ENCODE measurements at regions not wholly inside any gene's neighbourhood (a gene's known extent, or its start where the extent isn't known, plus 50 kb on each side); places are given as distances from the start of the nearest gene placed in this dataset.

DNA sequence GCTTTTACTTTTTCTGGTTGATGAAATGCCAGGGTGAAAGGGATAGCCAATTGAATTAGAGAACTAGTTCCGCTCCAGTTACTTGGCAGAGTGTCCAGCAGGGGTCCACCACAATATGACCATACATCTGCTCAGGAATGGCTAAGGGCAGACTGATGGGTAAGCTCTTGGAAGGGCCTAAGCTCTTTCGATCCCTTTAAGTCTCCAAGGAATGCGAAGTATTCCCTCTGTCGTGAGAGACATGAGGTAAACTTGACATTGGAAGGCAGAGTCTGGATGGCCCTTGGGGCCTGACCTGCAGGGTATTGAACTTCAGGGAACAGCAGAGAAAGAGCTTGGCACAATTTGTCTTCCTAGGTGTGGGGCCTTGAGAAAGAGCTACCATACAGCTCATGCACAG lies 805.8 kb downstream of the PLOD2 start:
- no peaks in the 10 kb centered on the region for H3K4me1 Mint-ChIP-seq
- ATAC-seq (peak; percentile 19), DNase-seq (ENCODE audit: low spot score in 2 of 2) (no peak)
- no peak overlapping the region for H3K27ac Mint-ChIP-seq
- no peak overlapping the region for H3K4me3 Mint-ChIP-seq
- no peaks in the 10 kb centered on the region for H3K36me3 Mint-ChIP-seq
- H3K9me3 Mint-ChIP-seq, result peaks cover 20% of the 10 kb centered on the region

DNA sequence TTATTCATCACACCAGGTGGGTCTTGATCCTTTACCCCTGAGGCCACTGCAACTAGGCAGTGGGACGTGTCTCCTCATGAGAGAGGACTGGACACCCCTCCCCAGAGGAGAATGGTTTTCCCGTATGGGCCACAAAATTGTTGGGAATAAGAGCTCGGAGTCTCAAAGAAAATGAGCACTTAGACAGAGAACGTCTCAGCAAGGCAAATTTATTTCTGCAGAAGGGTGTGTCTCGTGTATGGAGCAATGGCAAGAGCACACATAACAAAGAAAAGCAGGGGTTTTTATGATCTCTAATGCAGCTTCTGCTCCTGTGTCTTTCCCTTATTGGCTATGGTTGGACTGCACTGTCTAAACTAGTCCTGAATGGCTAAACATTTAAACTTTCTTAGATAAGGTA lies 803.5 kb downstream of the PLOD2 start:
- H3K27ac Mint-ChIP-seq, result no peak overlapping the region
- ATAC-seq, result no peak
- H3K4me1 Mint-ChIP-seq, result no peaks in the 10 kb centered on the region
- no peak overlapping the region for H3K4me3 Mint-ChIP-seq
- no peak for DNase-seq (ENCODE audit: low spot score in 2 of 2)
- H3K36me3 Mint-ChIP-seq, result no peaks in the 10 kb centered on the region
- peaks cover 22% of the 10 kb centered on the region for H3K9me3 Mint-ChIP-seq

DNA sequence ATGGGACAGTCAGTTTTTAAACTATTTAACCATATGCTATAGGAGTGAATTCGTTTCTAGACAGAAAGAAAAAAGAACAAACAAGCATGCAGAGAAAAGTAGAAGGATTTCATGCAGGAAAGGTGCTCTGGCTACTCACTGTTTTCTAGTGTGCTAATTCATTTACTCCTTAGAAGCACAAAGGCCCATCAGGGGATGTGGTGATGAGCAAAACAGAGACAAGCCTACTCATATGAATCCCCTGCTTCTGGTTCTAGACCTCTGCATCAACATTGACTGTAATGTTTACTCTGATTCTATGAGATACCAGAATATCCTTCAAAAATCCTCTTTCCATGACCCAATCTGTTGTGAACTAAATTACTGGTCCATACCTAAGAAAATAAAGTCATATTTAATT lies 801.9 kb downstream of the PLOD2 start:
- Mint-ChIP-seq H3K36me3 (no peaks in the 10 kb centered on the region), H3K9me3 (peaks cover 20% of the 10 kb centered on the region), H3K4me1 (no peaks in the 10 kb centered on the region), H3K4me3 (no peak overlapping the region), H3K27ac (no peak overlapping the region)
- DNase-seq (ENCODE audit: low spot score in 2 of 2) (no peak), ATAC-seq (no peak)

DNA sequence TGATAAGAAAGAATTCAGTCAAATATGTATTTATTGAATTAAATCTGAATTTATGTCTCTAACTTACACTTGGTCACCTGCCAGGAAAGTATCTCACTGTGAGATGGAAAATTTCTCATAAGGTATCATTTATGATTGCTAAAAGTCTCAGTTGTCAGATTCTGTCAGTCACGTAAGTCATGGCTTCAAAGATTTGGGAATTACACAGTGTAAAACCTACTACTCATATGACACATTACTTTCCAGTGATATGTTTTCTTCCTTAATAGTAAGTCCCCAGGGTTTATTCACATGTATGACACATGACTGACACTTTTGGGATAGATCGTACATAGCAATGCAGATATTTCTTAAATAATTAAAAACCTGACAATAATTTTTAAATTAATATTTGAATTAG lies 792.2 kb downstream of the PLOD2 start:
- Mint-ChIP-seq H3K9me3 (peaks cover 12% of the 10 kb centered on the region), H3K36me3 (no peaks in the 10 kb centered on the region), H3K4me3 (no peak overlapping the region), H3K4me1 (no peaks in the 10 kb centered on the region), H3K27ac (no peak overlapping the region)
- no peak for ATAC-seq
- DNase-seq (ENCODE audit: low spot score in 2 of 2), result no peak

DNA sequence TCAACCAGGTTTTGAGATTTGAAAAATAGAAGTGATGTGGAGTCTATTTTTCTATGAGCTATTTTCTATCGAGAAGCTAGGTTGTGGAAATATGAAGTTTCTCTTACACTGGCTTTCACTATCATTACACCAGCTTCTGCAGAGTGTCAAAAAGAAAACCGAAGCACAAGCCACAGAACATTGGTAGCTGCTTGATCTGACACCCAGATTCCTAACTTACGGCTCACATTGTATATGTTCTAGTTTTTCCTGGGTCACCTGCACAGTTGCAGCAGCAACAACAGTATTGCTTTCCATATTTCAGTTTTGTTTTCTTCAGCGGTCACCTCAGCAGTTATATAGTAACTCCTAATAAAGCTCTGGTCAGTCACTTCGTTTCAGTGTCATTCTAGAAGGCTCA lies 790.1 kb downstream of the PLOD2 start:
- H3K27ac Mint-ChIP-seq, result no peak overlapping the region

DNA sequence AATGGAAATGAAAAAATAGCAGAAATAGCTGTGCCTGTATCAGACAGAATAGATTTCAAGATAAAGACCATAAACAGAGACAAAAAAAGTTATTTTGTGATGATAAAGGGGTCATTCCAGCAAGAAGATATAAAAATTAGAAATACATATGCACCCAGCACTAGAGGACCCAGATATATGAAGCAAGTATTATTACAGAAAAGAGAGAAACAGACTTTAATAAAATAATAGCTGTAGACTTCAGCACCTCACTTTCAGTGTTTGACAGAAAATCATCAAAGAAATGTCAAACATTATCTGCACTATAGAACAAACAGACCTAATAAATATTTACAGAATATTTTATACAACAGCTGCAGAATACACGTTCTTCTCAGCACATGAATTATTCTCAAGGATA lies 783.7 kb downstream of the PLOD2 start:
- Mint-ChIP-seq H3K36me3 (no peaks in the 10 kb centered on the region), H3K4me1 (no peaks in the 10 kb centered on the region), H3K27ac (no peak overlapping the region), H3K9me3 (peaks cover 18% of the 10 kb centered on the region), H3K4me3 (no peak overlapping the region)
- ATAC-seq (no peak), DNase-seq (ENCODE audit: low spot score in 2 of 2) (no peak)

More for the DNA sequence above, 790.1 kb downstream of the PLOD2 start:
- H3K9me3 Mint-ChIP-seq, result peaks cover 8% of the 10 kb centered on the region
- H3K4me3 Mint-ChIP-seq, result no peak overlapping the region
- no peaks in the 10 kb centered on the region for H3K4me1 Mint-ChIP-seq
- ATAC-seq (no peak), DNase-seq (ENCODE audit: low spot score in 2 of 2) (no peak)
- no peaks in the 10 kb centered on the region for H3K36me3 Mint-ChIP-seq

DNA sequence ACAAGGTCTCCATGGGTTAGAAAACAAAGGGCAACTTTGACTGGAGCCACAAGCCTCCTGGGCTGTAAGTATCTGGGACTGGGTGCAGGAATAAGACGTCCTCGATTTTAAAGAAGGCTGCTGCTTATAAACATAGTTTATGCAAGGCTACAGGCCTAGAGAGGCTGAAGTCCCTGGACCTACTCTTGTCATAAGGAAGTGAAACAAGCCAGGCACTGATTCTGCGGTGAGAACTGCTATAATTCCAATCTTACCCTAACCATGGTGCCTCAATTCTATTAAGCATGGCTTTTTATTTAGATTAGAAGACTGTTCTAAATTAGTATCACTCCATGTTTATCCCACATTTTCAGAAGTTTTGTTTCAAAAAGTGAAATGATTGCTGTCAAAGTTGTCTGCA lies 777.6 kb downstream of the PLOD2 start:
- Mint-ChIP-seq H3K4me1 (no peaks in the 10 kb centered on the region), H3K27ac (no peak overlapping the region), H3K36me3 (no peaks in the 10 kb centered on the region), H3K9me3 (peaks cover 5% of the 10 kb centered on the region), H3K4me3 (no peak overlapping the region)
- DNase-seq (ENCODE audit: low spot score in 2 of 2), result no peak
- no peak for ATAC-seq

DNA sequence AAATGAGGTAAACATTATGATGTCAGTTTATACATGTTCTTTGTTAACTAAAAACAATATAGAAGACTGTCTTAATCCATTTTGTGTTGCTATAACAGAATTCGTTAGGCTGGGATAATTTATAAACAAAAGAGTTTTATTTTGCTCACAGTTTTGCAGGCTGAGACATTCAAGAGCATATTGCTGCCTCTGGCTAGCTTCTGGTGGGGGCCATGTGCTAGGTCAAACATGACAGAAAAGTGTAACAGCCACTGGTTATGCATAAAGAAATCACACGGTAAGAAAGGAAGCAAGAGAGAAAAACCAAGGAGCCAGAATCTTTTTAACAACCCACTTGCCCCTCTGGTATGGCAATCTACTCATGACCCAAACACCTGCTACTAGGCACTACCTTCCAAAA lies 776.7 kb downstream of the PLOD2 start:
- Mint-ChIP-seq H3K9me3 (peaks cover 11% of the 10 kb centered on the region), H3K36me3 (no peaks in the 10 kb centered on the region), H3K4me3 (no peak overlapping the region), H3K4me1 (no peaks in the 10 kb centered on the region), H3K27ac (no peak overlapping the region)
- ATAC-seq (no peak), DNase-seq (ENCODE audit: low spot score in 2 of 2) (no peak)

DNA sequence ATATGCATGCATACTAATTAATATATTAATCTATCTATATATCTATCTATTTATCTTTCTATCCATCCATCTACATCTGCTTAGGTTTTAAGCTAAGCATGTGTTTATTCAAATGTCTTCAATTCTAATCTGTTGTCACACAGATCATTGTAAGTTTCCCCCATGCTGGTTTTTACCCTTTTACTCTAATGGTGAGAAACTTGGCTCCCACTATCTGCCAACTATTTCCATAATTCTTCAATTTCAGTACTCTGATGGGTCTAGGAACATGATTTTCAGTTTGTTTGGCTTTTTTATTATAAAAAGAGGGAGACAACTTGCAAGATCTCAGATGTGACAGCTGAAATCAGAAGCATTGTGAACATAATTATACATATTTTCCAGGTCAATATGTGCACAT lies 773.8 kb downstream of the PLOD2 start:
- H3K4me1 Mint-ChIP-seq, result no peaks in the 10 kb centered on the region
- peaks cover 12% of the 10 kb centered on the region for H3K9me3 Mint-ChIP-seq
- no peak overlapping the region for H3K4me3 Mint-ChIP-seq
- ATAC-seq (no peak), DNase-seq (ENCODE audit: low spot score in 2 of 2) (no peak)
- no peaks in the 10 kb centered on the region for H3K36me3 Mint-ChIP-seq
- no peak overlapping the region for H3K27ac Mint-ChIP-seq

DNA sequence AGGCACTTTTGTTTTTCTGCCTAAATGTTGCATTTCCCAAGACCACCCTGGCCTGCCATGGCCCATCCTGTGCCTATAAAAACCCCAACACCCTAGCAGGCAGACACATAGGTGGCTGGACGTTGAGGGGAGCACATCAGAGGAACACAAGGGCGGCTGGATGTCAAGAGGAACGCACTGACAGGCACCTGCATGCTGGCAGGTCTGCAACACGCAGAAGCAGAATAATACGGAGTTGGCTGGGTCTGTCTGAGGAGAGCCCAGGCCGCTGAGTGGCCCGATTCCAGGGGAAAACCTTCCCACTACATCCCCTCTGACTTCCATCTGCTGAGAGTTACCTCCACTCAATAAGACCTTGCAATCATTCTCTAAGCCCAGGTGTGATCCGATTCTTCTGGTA lies 765.6 kb downstream of the PLOD2 start:
- Mint-ChIP-seq H3K27ac (no peak overlapping the region), H3K4me3 (no peak overlapping the region), H3K4me1 (no peaks in the 10 kb centered on the region), H3K36me3 (no peaks in the 10 kb centered on the region), H3K9me3 (peaks cover 26% of the 10 kb centered on the region)
- DNase-seq (ENCODE audit: low spot score in 2 of 2), result no peak
- ATAC-seq, result no peak

DNA sequence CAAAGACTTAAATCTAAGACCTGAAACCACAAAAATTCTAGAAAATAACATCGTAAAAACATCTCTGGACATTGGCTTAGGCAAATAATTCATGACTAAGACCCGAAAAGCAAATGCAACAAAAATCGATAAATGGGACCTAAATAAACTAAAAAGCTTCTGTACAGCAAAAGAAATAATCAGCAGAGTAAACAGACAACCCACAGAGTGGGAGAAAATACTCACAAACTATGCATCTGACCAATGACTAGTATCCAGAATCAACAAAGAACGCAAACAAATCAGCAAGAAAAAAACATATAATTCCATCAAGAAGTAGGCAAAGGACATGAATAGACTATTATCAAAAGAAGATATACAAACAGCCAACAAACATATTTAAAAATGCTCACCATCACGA lies 749.4 kb downstream of the PLOD2 start:
- Mint-ChIP-seq H3K36me3 (no peaks in the 10 kb centered on the region), H3K4me1 (no peaks in the 10 kb centered on the region), H3K9me3 (peaks cover 12% of the 10 kb centered on the region), H3K4me3 (no peak overlapping the region), H3K27ac (no peak overlapping the region)
- ATAC-seq (no peak), DNase-seq (ENCODE audit: low spot score in 2 of 2) (no peak)

DNA sequence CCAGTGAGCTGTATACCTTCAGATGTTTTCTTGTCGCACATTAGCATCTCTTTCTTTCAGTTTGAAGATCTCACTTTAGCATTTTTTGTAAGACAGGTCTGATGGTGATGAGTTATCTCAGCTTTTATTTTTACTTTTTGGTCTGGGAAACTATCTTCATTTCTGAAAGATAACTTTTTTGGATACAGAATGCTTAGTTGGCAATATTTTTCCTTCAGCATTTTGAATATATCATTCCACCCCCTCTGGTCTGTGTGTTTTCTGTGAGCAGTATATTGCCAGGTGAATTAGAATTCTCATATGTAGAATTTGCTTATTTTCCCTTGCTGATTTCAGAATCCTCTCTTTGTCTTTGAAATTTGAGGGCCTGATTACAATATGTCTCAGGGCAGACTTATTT lies 743.3 kb downstream of the PLOD2 start:
- DNase-seq (ENCODE audit: low spot score in 2 of 2) (no peak), ATAC-seq (no peak)
- Mint-ChIP-seq H3K36me3 (no peaks in the 10 kb centered on the region), H3K27ac (no peak overlapping the region), H3K4me3 (no peak overlapping the region), H3K9me3 (peaks cover 24% of the 10 kb centered on the region), H3K4me1 (no peaks in the 10 kb centered on the region)

DNA sequence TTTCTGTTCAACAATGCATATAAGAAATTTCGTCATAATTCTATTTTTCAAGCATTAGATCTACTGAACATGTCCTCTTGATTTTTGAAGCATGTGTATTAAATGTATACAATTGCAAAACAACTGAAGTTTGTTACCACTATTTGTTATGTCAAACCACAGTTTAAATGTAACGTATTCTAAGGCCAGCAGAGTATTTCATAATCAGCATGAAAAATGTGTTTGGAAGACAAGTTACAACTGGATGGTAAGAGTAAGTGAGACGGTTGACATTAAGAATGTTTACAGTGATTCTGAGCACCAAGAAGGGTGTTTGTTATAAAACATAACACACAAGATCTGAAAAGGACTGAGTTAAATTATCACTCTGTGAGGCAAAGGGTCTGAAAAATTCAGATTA lies 738.4 kb downstream of the PLOD2 start:
- H3K36me3 Mint-ChIP-seq, result no peaks in the 10 kb centered on the region
- DNase-seq (ENCODE audit: low spot score in 2 of 2), result no peak
- no peak overlapping the region for H3K27ac Mint-ChIP-seq
- no peak for ATAC-seq
- H3K4me1 Mint-ChIP-seq, result no peaks in the 10 kb centered on the region
- no peak overlapping the region for H3K4me3 Mint-ChIP-seq
- peaks cover 12% of the 10 kb centered on the region for H3K9me3 Mint-ChIP-seq

DNA sequence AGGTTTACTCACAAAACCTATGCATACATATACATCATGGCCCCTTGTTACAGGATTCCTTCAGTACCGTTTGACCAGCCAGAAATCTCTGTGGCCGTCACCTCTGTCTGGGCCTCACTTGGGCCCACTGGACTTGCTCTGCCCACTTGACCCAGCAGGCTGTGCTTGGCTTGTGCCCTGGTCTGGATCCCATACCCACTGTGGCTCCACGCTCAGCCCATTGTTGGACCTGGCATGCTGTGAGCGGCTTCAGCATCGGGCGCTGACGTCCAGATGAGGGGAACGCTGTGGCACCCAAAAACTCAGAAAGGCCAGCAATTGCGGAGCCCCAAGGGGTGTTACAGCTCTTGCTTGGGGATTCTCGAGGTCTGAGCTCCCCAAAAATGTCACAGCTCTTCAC lies 733.6 kb downstream of the PLOD2 start:
- H3K4me3 Mint-ChIP-seq, result no peak overlapping the region
- ATAC-seq (no peak), DNase-seq (ENCODE audit: low spot score in 2 of 2) (no peak)
- peaks cover 7% of the 10 kb centered on the region for H3K9me3 Mint-ChIP-seq
- no peaks in the 10 kb centered on the region for H3K36me3 Mint-ChIP-seq
- no peaks in the 10 kb centered on the region for H3K4me1 Mint-ChIP-seq
- no peak overlapping the region for H3K27ac Mint-ChIP-seq

DNA sequence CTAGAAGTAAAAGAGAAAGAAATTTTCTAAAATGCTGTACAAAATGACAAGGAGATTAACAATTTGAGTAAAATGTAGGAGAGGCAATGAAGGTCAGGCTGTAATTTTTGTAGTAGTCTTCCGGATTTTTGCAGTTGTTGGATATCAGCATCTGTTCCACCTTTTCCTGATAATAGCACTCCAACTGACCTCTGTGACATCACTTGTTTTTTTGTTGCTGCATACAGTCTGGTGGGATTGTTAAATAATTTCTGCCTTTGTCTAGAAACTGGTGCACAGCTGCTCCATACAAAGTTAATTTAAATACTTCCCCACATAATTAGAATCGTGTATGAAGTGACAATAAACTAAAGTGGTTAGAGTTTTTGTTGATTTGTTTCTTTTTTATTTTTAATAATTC lies 731.4 kb downstream of the PLOD2 start:
- Mint-ChIP-seq H3K4me1 (no peaks in the 10 kb centered on the region), H3K4me3 (no peak overlapping the region), H3K9me3 (peaks cover 10% of the 10 kb centered on the region), H3K36me3 (no peaks in the 10 kb centered on the region), H3K27ac (no peak overlapping the region)
- no peak for DNase-seq (ENCODE audit: low spot score in 2 of 2)
- ATAC-seq, result no peak

DNA sequence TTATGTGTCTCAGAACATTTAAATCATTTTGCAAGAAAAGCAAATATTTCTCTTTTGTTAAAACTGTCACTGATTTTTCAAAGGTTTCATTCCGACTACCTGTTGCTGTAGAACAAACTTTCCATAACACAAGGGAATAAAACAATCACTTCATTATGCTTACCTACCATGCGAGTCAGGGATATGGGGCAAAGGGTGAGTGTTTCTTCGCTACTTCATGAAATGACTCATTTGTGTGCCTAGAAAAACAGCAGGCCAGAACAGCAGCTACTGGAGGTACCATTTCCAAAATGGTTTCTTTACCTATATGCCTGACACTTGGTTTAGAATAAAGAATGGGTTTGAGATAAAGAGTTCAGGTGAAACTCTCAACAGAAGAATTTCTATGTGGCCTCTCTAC lies 712.5 kb downstream of the PLOD2 start:
- ATAC-seq (no peak), DNase-seq (ENCODE audit: low spot score in 2 of 2) (no peak)
- H3K36me3 Mint-ChIP-seq, result no peaks in the 10 kb centered on the region
- H3K4me1 Mint-ChIP-seq, result no peaks in the 10 kb centered on the region
- H3K9me3 Mint-ChIP-seq, result peaks cover 9% of the 10 kb centered on the region
- no peak overlapping the region for H3K4me3 Mint-ChIP-seq
- H3K27ac Mint-ChIP-seq, result no peak overlapping the region

DNA sequence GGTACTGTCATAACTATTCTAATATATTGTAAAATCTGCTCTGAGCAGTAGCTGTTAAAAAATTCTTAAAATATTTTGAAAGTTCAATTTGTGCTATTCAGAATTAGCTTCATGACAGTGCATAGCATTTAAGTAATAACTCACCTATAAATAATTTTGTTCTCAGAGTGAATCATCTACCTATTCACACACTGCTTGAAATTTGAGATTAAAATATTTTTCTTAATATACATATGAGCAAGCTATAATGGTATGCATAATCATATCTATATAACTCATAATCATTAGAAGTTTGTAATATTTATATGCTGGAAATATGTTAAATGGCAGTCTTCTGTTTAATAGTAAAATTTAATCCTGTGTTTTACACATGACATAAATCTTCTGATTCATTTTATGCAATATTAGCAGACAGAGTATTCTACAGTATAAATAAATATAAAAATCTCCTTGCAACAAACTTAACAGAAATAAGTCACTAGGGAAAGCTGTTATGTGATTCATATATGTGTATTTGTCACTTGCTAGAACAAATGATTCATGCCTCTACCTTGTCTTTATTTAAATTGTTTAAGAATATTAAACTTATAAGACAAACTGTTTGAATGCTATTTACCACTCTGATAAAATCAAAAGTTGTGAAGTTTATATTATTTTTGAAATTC lies 710.8 kb downstream of the PLOD2 start:
- Mint-ChIP-seq H3K36me3 (no peaks in the 10 kb centered on the region), H3K4me1 (no peaks in the 10 kb centered on the region), H3K9me3 (peaks cover 7% of the 10 kb centered on the region), H3K27ac (no peak overlapping the region), H3K4me3 (no peak overlapping the region)
- ATAC-seq (no peak), DNase-seq (ENCODE audit: low spot score in 2 of 2) (no peak)

Data from stimulated activated effector memory CD8-positive, alpha-beta T cell treated with anti-CD3 and anti-CD28 coated beads, Interleukin-12 subunit alpha, Interleukin-12 subunit beta, amount 100 ng/mL, for 72 hours (primary cell).